Liver (tissue), 8 donors: ENCODE measurements at regions not wholly inside any gene's neighbourhood (a gene's known extent, or its start where the extent isn't known, plus 50 kb on each side); places are given as distances from the start of the nearest gene placed in this dataset.

ENCODE experiments used
- DNase-seq: peaks from one replicate; pipeline ENCODE4 v3.0.0-alpha.2; 2017; ENCODE audit warnings: low spot score
- H3K27ac ChIP-seq, 2 donors: one replicate each; pipeline ENCODE4 v1.7.0; 2013; ENCODE audit warnings: inconsistent platforms in 2 of 2, low read length in 2 of 2, control low read depth in 1 of 2, low read depth in 1 of 2, mild to moderate bottlenecking in 1 of 2
- H3K27me3 ChIP-seq, 4 donors: one replicate each; pipeline versions ENCODE4 v1.6.1 to v1.7.0; 2013; ENCODE audit warnings: low read length in 3 of 4, inconsistent platforms in 1 of 4, mild to moderate bottlenecking in 1 of 4, moderate library complexity in 1 of 4; ENCODE audit not compliant: control insufficient read depth in 4 of 4, insufficient read depth in 4 of 4
- H3K36me3 ChIP-seq, 4 donors: one replicate each; pipeline versions ENCODE4 v1.6.1 to v1.7.0; 2013; ENCODE audit warnings: low read length in 3 of 4, mild to moderate bottlenecking in 3 of 4, low read depth in 1 of 4, moderate library complexity in 1 of 4; ENCODE audit not compliant: control insufficient read depth in 4 of 4, insufficient read depth in 3 of 4
- H3K4me1 ChIP-seq, 4 donors: one replicate each; pipeline versions ENCODE4 v1.6.1 to v1.7.0; 2013; ENCODE audit warnings: low read length in 3 of 4, mild to moderate bottlenecking in 3 of 4, moderate library complexity in 1 of 4; ENCODE audit not compliant: control insufficient read depth in 4 of 4, insufficient read depth in 4 of 4
- H3K4me3 ChIP-seq, 3 donors: one replicate each; pipeline versions ENCODE4 v1.6.1 to v1.7.0; 2013; ENCODE audit warnings: low read length in 3 of 3, control low read depth in 1 of 3, low read depth in 1 of 3, mild to moderate bottlenecking in 1 of 3
- H3K9ac ChIP-seq, 2 donors: one replicate each; pipeline ENCODE4 v1.7.0; 2013; ENCODE audit warnings: low read length in 2 of 2, mild to moderate bottlenecking in 2 of 2, moderate library complexity in 2 of 2, control low read depth in 1 of 2, low read depth in 1 of 2
- H3K9me3 ChIP-seq, 4 donors: one replicate each; pipeline versions ENCODE4 v1.6.1 to v1.7.0; 2013; ENCODE audit warnings: low read length in 3 of 4; ENCODE audit not compliant: control insufficient read depth in 4 of 4
- EGR1 ChIP-seq, 2 donors: IDR thresholded peaks; 2 replicates each; pipeline ENCODE4 v1.6.1; 2016 to 2018; ENCODE audit warnings: antibody characterized with exemption in 2 of 2, low read depth in 2 of 2
- FOXA2 ChIP-seq: IDR thresholded peaks from 2 replicates; pipeline ENCODE4 v1.6.1; 2016; ENCODE audit warnings: antibody characterized with exemption
- HNF4A ChIP-seq, 2 donors: conservative IDR thresholded peaks; 2 replicates each; pipeline ENCODE4 v1.6.1; 2016; ENCODE audit warnings: antibody characterized with exemption in 2 of 2, mild to moderate bottlenecking in 2 of 2
- HNF4G ChIP-seq: IDR thresholded peaks from 2 replicates; pipeline ENCODE4 v1.6.1; 2016; ENCODE audit warnings: antibody characterized with exemption
- JUND ChIP-seq, 2 donors: IDR thresholded peaks; 2 replicates each; pipeline ENCODE4 v1.6.1; 2016; ENCODE audit warnings: antibody characterized with exemption in 2 of 2
- NR2F2 ChIP-seq: IDR thresholded peaks from 2 replicates; pipeline ENCODE4 v1.6.1; 2016; ENCODE audit warnings: antibody characterized with exemption
- RAD21 ChIP-seq, 2 donors: IDR thresholded peaks; 2 replicates each; pipeline ENCODE4 v1.6.1; 2016; ENCODE audit warnings: antibody characterized with exemption in 2 of 2, mild to moderate bottlenecking in 2 of 2
- YY1 ChIP-seq: IDR thresholded peaks from 2 replicates; pipeline ENCODE4 v1.6.1; 2016; ENCODE audit warnings: antibody characterized with exemption, mild to moderate bottlenecking
- WGBS: extraction: QIAGEN DNeasy Blood & Tissue Kit; methylation state at CpG from one replicate; pipeline ENCODE4 v1.1.7; 2013; 5-methylcytosine and 5-hydroxymethylcytosine counted together
- TF ChIP-seq, protein P1 (sequence below): IDR thresholded peaks from 2 replicates; pipeline ENCODE4 v1.6.1; 2016; ENCODE audit warnings: antibody characterized with exemption
- TF ChIP-seq, protein P2 (sequence below): IDR thresholded peaks from 2 replicates; pipeline ENCODE4 v1.6.1; 2016; ENCODE audit warnings: antibody characterized with exemption
- TF ChIP-seq, protein P3 (sequence below): IDR thresholded peaks from 2 replicates; pipeline ENCODE4 v1.6.1; 2016; ENCODE audit warnings: antibody characterized with exemption
- TF ChIP-seq, protein P4 (sequence below): fragments of 150-350 bp; IDR thresholded peaks from 2 replicates; pipeline ENCODE4 v1.5.1; 2017; ENCODE audit warnings: improper control_type of control experiment, low read depth, low read length; ENCODE audit not compliant: missing input control
- donor health status: healthy.
- donor health status: healthy.
- donor health status: healthy.
- donor health status: healthy.
- donor health status: healthy.

DNA sequence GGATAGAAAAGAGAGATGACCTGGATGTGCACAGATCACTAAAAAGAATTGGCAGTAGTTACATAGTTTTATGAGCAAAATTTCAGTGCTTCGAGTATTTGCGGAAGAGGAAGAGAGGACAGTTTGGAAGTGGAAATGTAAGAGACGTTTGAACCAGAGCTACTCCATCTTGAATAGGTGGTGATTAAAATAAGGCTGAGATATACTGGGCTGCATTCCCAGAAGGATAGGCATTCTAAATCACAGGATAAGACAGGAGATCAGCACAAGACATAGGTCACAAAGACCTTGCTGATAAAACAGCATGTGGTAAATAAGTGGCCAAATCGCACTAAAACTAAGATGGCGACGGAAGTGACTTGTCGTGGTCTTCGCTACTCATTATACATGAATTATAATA, 453.3 kb downstream of the COL11A1 start:
- Histone ChIP-seq H3K27ac (no peak overlapping the region), H3K4me3 (no peak overlapping the region), H3K4me1 (no peaks in the 10 kb centered on the region), H3K27me3 (no peaks in the 10 kb centered on the region), H3K36me3 (no peaks in the 10 kb centered on the region), H3K9ac (no peak overlapping the region), H3K9me3 (no peaks in the 10 kb centered on the region)
- WGBS: 81% methylated on average over 8 of the region's 8 CpGs
- TF ChIP-seq, protein P1, sequence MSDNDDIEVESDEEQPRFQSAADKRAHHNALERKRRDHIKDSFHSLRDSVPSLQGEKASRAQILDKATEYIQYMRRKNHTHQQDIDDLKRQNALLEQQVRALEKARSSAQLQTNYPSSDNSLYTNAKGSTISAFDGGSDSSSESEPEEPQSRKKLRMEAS: no peak
- TF ChIP-seq, protein P2, sequence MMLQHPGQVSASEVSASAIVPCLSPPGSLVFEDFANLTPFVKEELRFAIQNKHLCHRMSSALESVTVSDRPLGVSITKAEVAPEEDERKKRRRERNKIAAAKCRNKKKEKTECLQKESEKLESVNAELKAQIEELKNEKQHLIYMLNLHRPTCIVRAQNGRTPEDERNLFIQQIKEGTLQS: no peak
- TF ChIP-seq FOXA2 (no peak), HNF4A (conservative IDR thresholded peaks at IDR 0.05) (no peak), YY1 (no peak), JUND (IDR thresholded peaks at IDR 0.05) (no peak), HNF4G (no peak), RAD21 (IDR thresholded peaks at IDR 0.05) (no peak), NR2F2 (no peak)
- TF ChIP-seq, protein P3, sequence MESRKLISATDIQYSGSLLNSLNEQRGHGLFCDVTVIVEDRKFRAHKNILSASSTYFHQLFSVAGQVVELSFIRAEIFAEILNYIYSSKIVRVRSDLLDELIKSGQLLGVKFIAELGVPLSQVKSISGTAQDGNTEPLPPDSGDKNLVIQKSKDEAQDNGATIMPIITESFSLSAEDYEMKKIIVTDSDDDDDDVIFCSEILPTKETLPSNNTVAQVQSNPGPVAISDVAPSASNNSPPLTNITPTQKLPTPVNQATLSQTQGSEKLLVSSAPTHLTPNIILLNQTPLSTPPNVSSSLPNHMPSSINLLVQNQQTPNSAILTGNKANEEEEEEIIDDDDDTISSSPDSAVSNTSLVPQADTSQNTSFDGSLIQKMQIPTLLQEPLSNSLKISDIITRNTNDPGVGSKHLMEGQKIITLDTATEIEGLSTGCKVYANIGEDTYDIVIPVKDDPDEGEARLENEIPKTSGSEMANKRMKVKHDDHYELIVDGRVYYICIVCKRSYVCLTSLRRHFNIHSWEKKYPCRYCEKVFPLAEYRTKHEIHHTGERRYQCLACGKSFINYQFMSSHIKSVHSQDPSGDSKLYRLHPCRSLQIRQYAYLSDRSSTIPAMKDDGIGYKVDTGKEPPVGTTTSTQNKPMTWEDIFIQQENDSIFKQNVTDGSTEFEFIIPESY: no peak
- TF ChIP-seq, protein P4, sequence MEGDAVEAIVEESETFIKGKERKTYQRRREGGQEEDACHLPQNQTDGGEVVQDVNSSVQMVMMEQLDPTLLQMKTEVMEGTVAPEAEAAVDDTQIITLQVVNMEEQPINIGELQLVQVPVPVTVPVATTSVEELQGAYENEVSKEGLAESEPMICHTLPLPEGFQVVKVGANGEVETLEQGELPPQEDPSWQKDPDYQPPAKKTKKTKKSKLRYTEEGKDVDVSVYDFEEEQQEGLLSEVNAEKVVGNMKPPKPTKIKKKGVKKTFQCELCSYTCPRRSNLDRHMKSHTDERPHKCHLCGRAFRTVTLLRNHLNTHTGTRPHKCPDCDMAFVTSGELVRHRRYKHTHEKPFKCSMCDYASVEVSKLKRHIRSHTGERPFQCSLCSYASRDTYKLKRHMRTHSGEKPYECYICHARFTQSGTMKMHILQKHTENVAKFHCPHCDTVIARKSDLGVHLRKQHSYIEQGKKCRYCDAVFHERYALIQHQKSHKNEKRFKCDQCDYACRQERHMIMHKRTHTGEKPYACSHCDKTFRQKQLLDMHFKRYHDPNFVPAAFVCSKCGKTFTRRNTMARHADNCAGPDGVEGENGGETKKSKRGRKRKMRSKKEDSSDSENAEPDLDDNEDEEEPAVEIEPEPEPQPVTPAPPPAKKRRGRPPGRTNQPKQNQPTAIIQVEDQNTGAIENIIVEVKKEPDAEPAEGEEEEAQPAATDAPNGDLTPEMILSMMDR: no peak
- DNase-seq: no peak

DNA sequence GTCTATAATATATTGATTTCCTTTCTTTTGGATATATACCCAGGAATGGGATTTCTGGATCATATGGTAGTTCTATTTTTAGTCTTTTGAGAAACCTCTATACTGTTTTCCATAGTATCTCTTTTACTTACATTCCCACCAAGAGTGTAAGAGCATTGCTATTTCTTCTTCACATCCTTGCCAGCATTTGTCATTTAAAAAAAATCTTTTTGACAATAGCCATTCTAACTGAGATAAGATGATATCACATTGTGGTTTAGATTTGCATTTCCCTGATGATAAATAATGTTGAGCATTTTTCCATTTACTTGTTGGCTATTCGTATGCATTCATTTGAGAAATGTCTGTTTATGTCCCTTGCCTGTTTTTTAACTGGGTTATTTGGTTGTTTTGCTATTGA, 467.4 kb downstream of the COL11A1 start:
- H3K27me3 ChIP-seq: no peaks in the 10 kb centered on the region
- H3K4me1 ChIP-seq: no peaks in the 10 kb centered on the region
- no peak overlapping the region for H3K9ac ChIP-seq
- no peaks in the 10 kb centered on the region for H3K36me3 ChIP-seq
- no peak for TF ChIP-seq YY1
- TF ChIP-seq EGR1 (IDR thresholded peaks at IDR 0.05; ENCODE audit: low read depth in 2 of 2): no peak
- TF ChIP-seq, protein P1: no peak
- TF ChIP-seq, protein P4: no peak
- 64% methylated on average over 1 of the region's 1 CpG for WGBS
- no peak for DNase-seq
- H3K9me3 ChIP-seq: no peaks in the 10 kb centered on the region
- H3K27ac ChIP-seq: no peak overlapping the region
- H3K4me3 ChIP-seq: no peak overlapping the region
